A549 (cell line): ENCODE measurements at regions not wholly inside any gene's neighbourhood (a gene's known extent, or its start where the extent isn't known, plus 50 kb on each side); places are given as distances from the start of the nearest gene placed in this dataset.

Experiments
- ATAC-seq, 2 experiments: fragments of 200-7000 bp in 1 of 2; fragments of >200 bp in 1 of 2; cut with Nextera tagmentation in 1 of 2; cut with Tn5 transposase in 1 of 2; 3 replicates each; pipeline versions ENCODE4 v1.8.0 to v1.9.1; 2018 to 2020; ENCODE audit warnings: mild to moderate bottlenecking in 1 of 2, moderate library complexity in 1 of 2
- CTCF ChIA-PET: fragments of 300-600 bp; sonication (Branson Sonifier 250); formaldehyde crosslinking; extraction: SDS; loops from one replicate; lab custom pipeline; 2021; ENCODE audit warnings: antibody characterized with exemption, inconsistent platforms; lab: Yijun Ruan, JAX
- POLR2A ChIA-PET: fragments of 350-600 bp; formaldehyde crosslinking; extraction: SDS; loops from one replicate; lab custom pipeline; 2021; ENCODE audit warnings: antibody characterized with exemption, inconsistent platforms; lab: Yijun Ruan, JAX
- DNase-seq, 2 experiments: peaks; one replicate each; pipeline versions ENCODE4 v3.0.0 to v3.0.0-alpha.2; 2011 to 2016; ENCODE audit warnings: low read depth in 1 of 2, low spot score in 1 of 2
- FAIRE-seq: peaks from 2 replicates; lab custom pipeline; 2011; peaks lifted over from hg19 to GRCh38; lab: Jason Lieb, UNC
- H3K27ac ChIP-seq, 2 experiments: fragments of >200 bp; sonication (Bioruptor Twin); formaldehyde crosslinking; 3 replicates each; pipeline ENCODE4 v1.5.1; 2016 to 2017
- H3K4me1 ChIP-seq: fragments of >200 bp; sonication (Bioruptor Twin); formaldehyde crosslinking; 3 replicates; pipeline ENCODE4 v1.6.1; 2016
- H3K4me2 ChIP-seq: fragments of >200 bp; sonication (Bioruptor Twin); formaldehyde crosslinking; 3 replicates; pipeline ENCODE4 v1.6.1; 2016
- H3K4me3 ChIP-seq: fragments of >200 bp; sonication (Bioruptor Twin); formaldehyde crosslinking; 3 replicates; pipeline ENCODE4 v1.5.1; 2016
- H3K9me3 ChIP-seq: fragments of >200 bp; sonication (Bioruptor Twin); formaldehyde crosslinking; 3 replicates; pipeline ENCODE4 v1.6.1; 2016
- ATOH8 ChIP-seq: fragments of 250-450 bp; sonication (Bioruptor Pico); IDR thresholded peaks from 2 replicates; pipeline ENCODE4 v1.5.0; 2020; ENCODE audit warnings: low read depth, mild to moderate bottlenecking, moderate library complexity
- BHLHE40 ChIP-seq: IDR thresholded peaks from 2 replicates; pipeline ENCODE4 v1.6.1; 2012; ENCODE audit warnings: low read depth, low read length, inconsistent platforms
- E2F6 ChIP-seq: IDR thresholded peaks from 2 replicates; pipeline ENCODE4 v1.6.1; 2012; ENCODE audit warnings: low read depth, borderline replicate concordance
- EHMT2 ChIP-seq: fragments of 200-600 bp; sonication (generic); IDR thresholded peaks from 2 replicates; pipeline ENCODE4 v1.6.1; 2016; ENCODE audit warnings: antibody characterized with exemption, low read depth, mild to moderate bottlenecking, moderate library complexity
- ESRRA ChIP-seq: fragments of 150-350 bp; IDR thresholded peaks from 2 replicates; pipeline ENCODE4 v1.6.1; 2014; ENCODE audit warnings: mild to moderate bottlenecking, low read length, borderline replicate concordance
- FOSL2 ChIP-seq, 2 experiments: fragments of 450-650 bp in 1 of 2; fragments of >200 bp in 1 of 2; sonication (Bioruptor Twin) in 1 of 2; formaldehyde crosslinking; IDR thresholded peaks; 2 replicates each; pipeline versions ENCODE4 v1.5.0 to v1.6.1; 2016 to 2020; ENCODE audit warnings: mild to moderate bottlenecking in 1 of 2, moderate library complexity in 1 of 2
- FOXS1 ChIP-seq: fragments of 250-450 bp; sonication (Bioruptor Pico); IDR thresholded peaks from 2 replicates; pipeline ENCODE4 v1.5.0; 2020; ENCODE audit warnings: mild to moderate bottlenecking, moderate library complexity
- HEYL ChIP-seq: fragments of 250-450 bp; sonication (Bioruptor Pico); IDR thresholded peaks from 2 replicates; pipeline ENCODE4 v1.8.0; 2021; ENCODE audit warnings: mild to moderate bottlenecking, moderate library complexity
- JUNB ChIP-seq: fragments of >200 bp; sonication (Bioruptor Twin); formaldehyde crosslinking; IDR thresholded peaks from 2 replicates; pipeline ENCODE4 v1.6.1; 2016
- KDM5A ChIP-seq: fragments of 200-600 bp; sonication (generic); IDR thresholded peaks from 2 replicates; pipeline ENCODE4 v1.6.1; 2016; ENCODE audit warnings: antibody characterized with exemption, mild to moderate bottlenecking
- MAFK ChIP-seq: fragments of 450-650 bp; IDR thresholded peaks from 2 replicates; pipeline ENCODE4 v1.6.1; 2014; ENCODE audit not compliant: partially characterized antibody
- PHF8 ChIP-seq: fragments of 200-600 bp; sonication (generic); IDR thresholded peaks from 2 replicates; pipeline ENCODE4 v1.6.1; 2016; ENCODE audit warnings: low read depth, mild to moderate bottlenecking, antibody characterized with exemption, moderate library complexity, borderline replicate concordance
- POLR2A ChIP-seq: IDR thresholded peaks from 2 replicates; pipeline ENCODE4 v1.6.1; 2012; ENCODE audit warnings: mild to moderate bottlenecking, low read length
- POLR2AphosphoS2 ChIP-seq: conservative IDR thresholded peaks from 2 replicates; pipeline ENCODE4 v1.6.1; 2012; ENCODE audit warnings: low read length, improper control_type of control experiment, inconsistent platforms
- RARB ChIP-seq: fragments of 250-450 bp; sonication (Bioruptor Pico); IDR thresholded peaks from 2 replicates; pipeline ENCODE4 v1.8.0; 2021; ENCODE audit warnings: mild to moderate bottlenecking, moderate library complexity
- RCOR1 ChIP-seq: fragments of 150-350 bp; IDR thresholded peaks from 2 replicates; pipeline ENCODE4 v1.6.1; 2014; ENCODE audit warnings: antibody characterized with exemption, low read length, low read depth
- RFX5 ChIP-seq: fragments of 450-650 bp; IDR thresholded peaks from 2 replicates; pipeline ENCODE4 v1.7.1; 2014; ENCODE audit warnings: antibody characterized with exemption, mild to moderate bottlenecking, moderate library complexity
- SMC3 ChIP-seq: fragments of >200 bp; sonication (Bioruptor Twin); formaldehyde crosslinking; IDR thresholded peaks from 3 replicates; pipeline ENCODE4 v1.6.1; 2018; ENCODE audit warnings: inconsistent platforms
- ZSCAN20 ChIP-seq: fragments of 250-450 bp; sonication (Bioruptor Pico); IDR thresholded peaks from 2 replicates; pipeline ENCODE4 v1.8.0; 2022; ENCODE audit warnings: mild to moderate bottlenecking, moderate library complexity
- WGBS: methylation state at CpG from one replicate; pipeline ENCODE4 v1.1.6; 2017; ENCODE audit errors: missing lambda C conversion rate; 5-methylcytosine and 5-hydroxymethylcytosine counted together
- TF ChIP-seq, protein P1 (sequence below): IDR thresholded peaks from 2 replicates; pipeline ENCODE4 v1.6.1; 2012
- TF ChIP-seq, protein P2 (sequence below): fragments of >200 bp; sonication (Bioruptor Twin); formaldehyde crosslinking; IDR thresholded peaks from 3 replicates; pipeline ENCODE4 v1.6.1; 2016

- no peaks in the 10 kb centered on the region for H3K9me3 ChIP-seq
- no peak for ATAC-seq
- CTCF ChIA-PET = no interaction called here
- peaks cover 17% of the 10 kb centered on the region for H3K4me1 ChIP-seq
- FAIRE-seq = no peak
- DNase-seq = no peak
- H3K4me3 ChIP-seq = no peak overlapping the region
- WGBS = 61% methylated on average over 3 of the region's 3 CpGs
- TF ChIP-seq, protein P1, sequence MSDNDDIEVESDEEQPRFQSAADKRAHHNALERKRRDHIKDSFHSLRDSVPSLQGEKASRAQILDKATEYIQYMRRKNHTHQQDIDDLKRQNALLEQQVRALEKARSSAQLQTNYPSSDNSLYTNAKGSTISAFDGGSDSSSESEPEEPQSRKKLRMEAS = no peak
- TF ChIP-seq PHF8 = no peak
- no peak overlapping the region for H3K4me2 ChIP-seq
- POLR2A ChIA-PET = no interaction called here
- no peak overlapping the region; a peak in 1 of 6 replicates for H3K27ac ChIP-seq
Measured at GRCh38 chr6:9522101-9522500, 892.8 kb downstream of the TFAP2A start.

- no peak for TF ChIP-seq ZSCAN20 (CRISPR knock-in tag)
- TF ChIP-seq ESRRA = no peak
- TF ChIP-seq MAFK = no peak
- no peak for TF ChIP-seq RCOR1
- TF ChIP-seq BHLHE40 = no peak
- TF ChIP-seq POLR2A = no peak
- no peak for TF ChIP-seq RFX5
- no peak for TF ChIP-seq RARB (CRISPR knock-in tag)
- no peak for TF ChIP-seq FOXS1 (CRISPR knock-in tag)
- TF ChIP-seq, protein P2, sequence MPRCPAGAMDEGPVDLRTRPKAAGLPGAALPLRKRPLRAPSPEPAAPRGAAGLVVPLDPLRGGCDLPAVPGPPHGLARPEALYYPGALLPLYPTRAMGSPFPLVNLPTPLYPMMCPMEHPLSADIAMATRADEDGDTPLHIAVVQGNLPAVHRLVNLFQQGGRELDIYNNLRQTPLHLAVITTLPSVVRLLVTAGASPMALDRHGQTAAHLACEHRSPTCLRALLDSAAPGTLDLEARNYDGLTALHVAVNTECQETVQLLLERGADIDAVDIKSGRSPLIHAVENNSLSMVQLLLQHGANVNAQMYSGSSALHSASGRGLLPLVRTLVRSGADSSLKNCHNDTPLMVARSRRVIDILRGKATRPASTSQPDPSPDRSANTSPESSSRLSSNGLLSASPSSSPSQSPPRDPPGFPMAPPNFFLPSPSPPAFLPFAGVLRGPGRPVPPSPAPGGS = no peak
- no peak for TF ChIP-seq HEYL (CRISPR knock-in tag)
- no peak for TF ChIP-seq SMC3
- no peak for TF ChIP-seq ATOH8 (CRISPR knock-in tag)
- TF ChIP-seq EHMT2 = no peak
- TF ChIP-seq POLR2AphosphoS2 = no peak
- no peak for TF ChIP-seq JUNB
- TF ChIP-seq E2F6 = no peak
- no peak for TF ChIP-seq KDM5A
- Histone ChIP-seq H3K27ac (peak overlapping the region in 1 of 2 experiments; percentile 71; a peak in 4 of 6 replicates), H3K9me3 (no peaks in the 10 kb centered on the region), H3K4me2 (peak overlapping the region; percentile 53), H3K4me1 (peaks cover 25% of the 10 kb centered on the region), H3K4me3 (no peak overlapping the region)
- ATAC-seq (no peak), DNase-seq (no peak), FAIRE-seq (no peak)
- WGBS = 34% methylated on average over 3 of the region's 3 CpGs
- ChIA-PET CTCF (interaction anchor here (1.1 kb wide), 1 partner anchor 17 kb away, joined by 3 read pairs; no protein-coding TSS in a partner anchor), POLR2A (no interaction called here)
Measured at GRCh38 chr6:9521152-9521530, 893.7 kb downstream of the TFAP2A start.

DNA sequence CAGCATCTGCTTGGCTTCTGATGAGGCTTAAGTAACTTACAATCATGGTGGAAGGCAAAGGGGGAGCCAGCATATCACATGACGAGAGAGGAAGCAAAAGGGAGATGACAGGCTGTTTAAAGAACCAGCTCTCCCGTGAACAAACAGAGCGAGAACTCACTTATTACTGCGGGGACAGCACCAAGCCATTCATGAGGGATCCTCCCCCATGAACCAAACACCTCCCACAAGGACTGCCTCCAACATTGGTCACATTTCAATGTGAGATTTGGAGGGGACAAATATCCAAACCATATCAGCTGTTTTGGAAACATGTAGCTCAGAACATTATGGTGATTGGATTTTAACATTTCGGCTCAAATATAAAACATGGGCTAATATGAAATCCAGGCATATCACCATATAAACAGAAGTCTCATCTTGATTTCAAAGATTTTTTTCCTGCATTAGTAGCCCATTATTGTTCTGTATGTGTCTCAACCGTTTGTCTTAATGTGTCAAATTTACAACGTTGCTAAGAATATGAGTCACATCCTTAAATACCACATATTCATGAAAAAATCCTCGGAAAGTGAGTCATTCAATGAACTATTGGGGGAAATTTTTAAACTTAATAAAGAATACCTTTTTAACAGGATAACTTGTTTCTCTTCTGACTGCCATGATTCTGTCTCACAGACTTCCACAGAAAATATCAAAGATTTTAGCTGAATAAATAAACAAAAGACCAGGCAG is 894.3 kb downstream of the TFAP2A start:
- 25% methylated on average over 8 of the region's 8 CpGs for WGBS
- Histone ChIP-seq H3K27ac (peak overlapping the region in 1 of 2 experiments; percentile 72; a peak in 4 of 6 replicates), H3K4me1 (peaks cover 30% of the 10 kb centered on the region), H3K9me3 (no peaks in the 10 kb centered on the region), H3K4me3 (no peak overlapping the region), H3K4me2 (peak overlapping the region; percentile 53)
- ChIA-PET POLR2A (no interaction called here), CTCF (interaction anchor here (1.1 kb wide), 1 partner anchor 17 kb away, joined by 3 read pairs; no protein-coding TSS in a partner anchor)
- peak in 1 of 2 experiments; percentile 16 for DNase-seq
- ATAC-seq = no peak; a peak in 1 of 6 replicates
- TF ChIP-seq FOSL2 (IDR thresholded peaks at IDR 0.05) (peak; percentile 29; the same call in 1 of the 2 replicates), FOSL2 (CRISPR knock-in tag; IDR thresholded peaks at IDR 0.05) (peak; percentile 77), EHMT2 (no peak), JUNB (peak; percentile 48; the same call in 1 of the 2 replicates)
- no peak for FAIRE-seq
